ENCODE measurements at regions not wholly inside any gene's neighbourhood (a gene's known extent, or its start where the extent isn't known, plus 50 kb on each side); places are given as distances from the start of the nearest gene placed in this dataset.

DNA sequence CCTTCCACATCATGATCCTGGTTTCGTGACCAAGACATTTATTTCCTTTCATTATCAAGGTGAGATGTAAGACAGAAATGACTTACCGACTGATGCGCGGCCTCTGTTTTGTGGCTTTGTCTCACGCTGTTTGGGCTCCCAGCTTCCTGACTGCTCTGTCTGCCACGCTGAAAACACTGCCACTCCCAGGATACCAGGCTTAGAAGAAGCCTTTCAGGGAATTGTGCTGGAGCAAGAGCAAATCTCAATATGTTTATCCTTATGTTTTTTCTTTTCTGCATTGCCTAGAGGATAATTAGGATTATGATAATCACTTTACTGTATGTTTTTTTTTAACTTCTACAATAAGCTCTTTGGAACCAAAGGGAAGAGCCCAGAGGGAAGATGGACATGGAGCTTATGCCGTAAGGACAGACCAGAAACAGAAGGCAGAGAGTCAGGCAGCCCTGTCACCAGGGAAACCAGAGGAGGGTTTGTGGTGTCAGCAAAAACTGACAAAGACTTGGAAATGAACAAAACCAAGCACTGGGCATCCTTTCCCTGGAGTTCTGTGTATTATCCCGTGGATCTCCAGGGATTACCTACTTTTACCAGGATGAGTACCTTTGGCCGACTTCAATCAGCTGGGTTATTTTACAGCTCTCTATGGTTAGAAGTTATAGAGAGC is 68.2 kb upstream of the ISX start:
- no peak for TF ChIP-seq EZH2 (IDR thresholded peaks at IDR 0.05)
- TF ChIP-seq POLR2AphosphoS5 (IDR thresholded peaks at IDR 0.05; ENCODE audit: borderline replicate concordance, low read depth, low read length), result no peak

All from SK-N-MC (cell line).